ENCODE measurements at regions not wholly inside any gene's neighbourhood (a gene's known extent, or its start where the extent isn't known, plus 50 kb on each side); places are given as distances from the start of the nearest gene placed in this dataset.

DNA sequence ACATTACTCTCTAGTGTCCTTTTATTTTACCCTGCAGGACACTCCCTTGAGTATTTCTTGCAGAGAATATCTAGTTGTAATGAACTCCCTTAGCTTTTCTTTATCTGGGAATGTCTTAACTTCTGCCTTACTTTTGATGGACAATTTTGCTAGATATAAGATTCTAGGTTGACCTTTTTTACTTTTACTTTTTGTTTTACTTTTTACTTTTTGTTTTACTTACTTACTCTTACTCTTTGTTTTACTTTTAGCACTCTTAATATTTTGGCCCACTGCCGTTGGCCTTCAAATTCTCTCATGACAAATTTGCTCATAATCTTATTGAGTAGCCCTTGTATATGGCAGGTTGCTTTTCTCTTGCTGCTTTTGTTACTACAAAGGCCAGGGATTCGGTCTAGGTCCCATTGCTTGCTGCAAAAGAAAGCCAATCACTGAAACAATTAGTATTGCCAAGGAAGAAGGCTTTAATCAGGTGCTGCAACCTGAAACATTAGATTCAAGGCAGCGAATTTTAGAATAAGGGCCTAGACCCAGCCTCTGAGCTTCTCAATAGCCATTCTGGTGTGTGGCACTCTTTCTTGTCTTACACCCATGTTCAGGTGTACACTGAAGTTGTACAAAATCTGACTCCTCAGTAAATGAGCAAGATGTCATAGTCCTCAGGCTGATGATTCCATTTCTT, 137.0 kb downstream of the TES start:
- no peak overlapping the region for H3K4me2 ChIP-seq
- no peaks in the 10 kb centered on the region for H3K79me2 ChIP-seq (replicated peaks; ENCODE audit: insufficient read depth)
- H2AFZ ChIP-seq = no peak overlapping the region
- no peaks in the 10 kb centered on the region for H3K27me3 ChIP-seq (ENCODE audit: insufficient read depth)
- H3F3A ChIP-seq (replicated peaks; ENCODE audit: low read depth) = no peaks in the 10 kb centered on the region
- Mint-ChIP-seq H3K27me3 (ENCODE audit: insufficient read depth, low read depth, poor library complexity) (no peaks in the 10 kb centered on the region), H3K27ac (no peak overlapping the region), H3K4me3 (no peak overlapping the region), H3K9me3 (no peaks in the 10 kb centered on the region), H3K36me3 (ENCODE audit: low read depth) (no peaks in the 10 kb centered on the region), H3K4me1 (no peaks in the 10 kb centered on the region)
- no peak overlapping the region for H3K4me3 ChIP-seq
- ATAC-seq (no peak), DNase-seq (ENCODE audit: low spot score) (no peak)
- TF ChIP-seq STAT1 (IDR thresholded peaks at IDR 0.05; ENCODE audit: unreplicated experiment) (no peak), POLR2AphosphoS5 (IDR thresholded peaks at IDR 0.05; ENCODE audit: low read depth) (no peak), JUNB (IDR thresholded peaks at IDR 0.05; ENCODE audit: unreplicated experiment) (no peak), EZH2phosphoT487 (IDR thresholded peaks at IDR 0.05; ENCODE audit: unreplicated experiment) (no peak), ZNF331 (CRISPR knock-in tag; IDR thresholded peaks at IDR 0.05; ENCODE audit: low read depth) (no peak), EZH2 (IDR thresholded peaks at IDR 0.05; ENCODE audit: low read depth, unreplicated experiment) (no peak), CREB1 (CRISPR knock-in tag; IDR thresholded peaks at IDR 0.05; ENCODE audit: low read depth) (no peak), ZNF114 (CRISPR knock-in tag; IDR thresholded peaks at IDR 0.05) (no peak), NANOG (IDR thresholded peaks at IDR 0.05; ENCODE audit: borderline replicate concordance) (no peak), REST (IDR thresholded peaks at IDR 0.05; ENCODE audit: unreplicated experiment) (no peak)
- TF ChIP-seq, protein P1, sequence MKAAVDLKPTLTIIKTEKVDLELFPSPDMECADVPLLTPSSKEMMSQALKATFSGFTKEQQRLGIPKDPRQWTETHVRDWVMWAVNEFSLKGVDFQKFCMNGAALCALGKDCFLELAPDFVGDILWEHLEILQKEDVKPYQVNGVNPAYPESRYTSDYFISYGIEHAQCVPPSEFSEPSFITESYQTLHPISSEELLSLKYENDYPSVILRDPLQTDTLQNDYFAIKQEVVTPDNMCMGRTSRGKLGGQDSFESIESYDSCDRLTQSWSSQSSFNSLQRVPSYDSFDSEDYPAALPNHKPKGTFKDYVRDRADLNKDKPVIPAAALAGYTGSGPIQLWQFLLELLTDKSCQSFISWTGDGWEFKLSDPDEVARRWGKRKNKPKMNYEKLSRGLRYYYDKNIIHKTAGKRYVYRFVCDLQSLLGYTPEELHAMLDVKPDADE (IDR thresholded peaks at IDR 0.05) = no peak
- TF ChIP-seq, protein P2, sequence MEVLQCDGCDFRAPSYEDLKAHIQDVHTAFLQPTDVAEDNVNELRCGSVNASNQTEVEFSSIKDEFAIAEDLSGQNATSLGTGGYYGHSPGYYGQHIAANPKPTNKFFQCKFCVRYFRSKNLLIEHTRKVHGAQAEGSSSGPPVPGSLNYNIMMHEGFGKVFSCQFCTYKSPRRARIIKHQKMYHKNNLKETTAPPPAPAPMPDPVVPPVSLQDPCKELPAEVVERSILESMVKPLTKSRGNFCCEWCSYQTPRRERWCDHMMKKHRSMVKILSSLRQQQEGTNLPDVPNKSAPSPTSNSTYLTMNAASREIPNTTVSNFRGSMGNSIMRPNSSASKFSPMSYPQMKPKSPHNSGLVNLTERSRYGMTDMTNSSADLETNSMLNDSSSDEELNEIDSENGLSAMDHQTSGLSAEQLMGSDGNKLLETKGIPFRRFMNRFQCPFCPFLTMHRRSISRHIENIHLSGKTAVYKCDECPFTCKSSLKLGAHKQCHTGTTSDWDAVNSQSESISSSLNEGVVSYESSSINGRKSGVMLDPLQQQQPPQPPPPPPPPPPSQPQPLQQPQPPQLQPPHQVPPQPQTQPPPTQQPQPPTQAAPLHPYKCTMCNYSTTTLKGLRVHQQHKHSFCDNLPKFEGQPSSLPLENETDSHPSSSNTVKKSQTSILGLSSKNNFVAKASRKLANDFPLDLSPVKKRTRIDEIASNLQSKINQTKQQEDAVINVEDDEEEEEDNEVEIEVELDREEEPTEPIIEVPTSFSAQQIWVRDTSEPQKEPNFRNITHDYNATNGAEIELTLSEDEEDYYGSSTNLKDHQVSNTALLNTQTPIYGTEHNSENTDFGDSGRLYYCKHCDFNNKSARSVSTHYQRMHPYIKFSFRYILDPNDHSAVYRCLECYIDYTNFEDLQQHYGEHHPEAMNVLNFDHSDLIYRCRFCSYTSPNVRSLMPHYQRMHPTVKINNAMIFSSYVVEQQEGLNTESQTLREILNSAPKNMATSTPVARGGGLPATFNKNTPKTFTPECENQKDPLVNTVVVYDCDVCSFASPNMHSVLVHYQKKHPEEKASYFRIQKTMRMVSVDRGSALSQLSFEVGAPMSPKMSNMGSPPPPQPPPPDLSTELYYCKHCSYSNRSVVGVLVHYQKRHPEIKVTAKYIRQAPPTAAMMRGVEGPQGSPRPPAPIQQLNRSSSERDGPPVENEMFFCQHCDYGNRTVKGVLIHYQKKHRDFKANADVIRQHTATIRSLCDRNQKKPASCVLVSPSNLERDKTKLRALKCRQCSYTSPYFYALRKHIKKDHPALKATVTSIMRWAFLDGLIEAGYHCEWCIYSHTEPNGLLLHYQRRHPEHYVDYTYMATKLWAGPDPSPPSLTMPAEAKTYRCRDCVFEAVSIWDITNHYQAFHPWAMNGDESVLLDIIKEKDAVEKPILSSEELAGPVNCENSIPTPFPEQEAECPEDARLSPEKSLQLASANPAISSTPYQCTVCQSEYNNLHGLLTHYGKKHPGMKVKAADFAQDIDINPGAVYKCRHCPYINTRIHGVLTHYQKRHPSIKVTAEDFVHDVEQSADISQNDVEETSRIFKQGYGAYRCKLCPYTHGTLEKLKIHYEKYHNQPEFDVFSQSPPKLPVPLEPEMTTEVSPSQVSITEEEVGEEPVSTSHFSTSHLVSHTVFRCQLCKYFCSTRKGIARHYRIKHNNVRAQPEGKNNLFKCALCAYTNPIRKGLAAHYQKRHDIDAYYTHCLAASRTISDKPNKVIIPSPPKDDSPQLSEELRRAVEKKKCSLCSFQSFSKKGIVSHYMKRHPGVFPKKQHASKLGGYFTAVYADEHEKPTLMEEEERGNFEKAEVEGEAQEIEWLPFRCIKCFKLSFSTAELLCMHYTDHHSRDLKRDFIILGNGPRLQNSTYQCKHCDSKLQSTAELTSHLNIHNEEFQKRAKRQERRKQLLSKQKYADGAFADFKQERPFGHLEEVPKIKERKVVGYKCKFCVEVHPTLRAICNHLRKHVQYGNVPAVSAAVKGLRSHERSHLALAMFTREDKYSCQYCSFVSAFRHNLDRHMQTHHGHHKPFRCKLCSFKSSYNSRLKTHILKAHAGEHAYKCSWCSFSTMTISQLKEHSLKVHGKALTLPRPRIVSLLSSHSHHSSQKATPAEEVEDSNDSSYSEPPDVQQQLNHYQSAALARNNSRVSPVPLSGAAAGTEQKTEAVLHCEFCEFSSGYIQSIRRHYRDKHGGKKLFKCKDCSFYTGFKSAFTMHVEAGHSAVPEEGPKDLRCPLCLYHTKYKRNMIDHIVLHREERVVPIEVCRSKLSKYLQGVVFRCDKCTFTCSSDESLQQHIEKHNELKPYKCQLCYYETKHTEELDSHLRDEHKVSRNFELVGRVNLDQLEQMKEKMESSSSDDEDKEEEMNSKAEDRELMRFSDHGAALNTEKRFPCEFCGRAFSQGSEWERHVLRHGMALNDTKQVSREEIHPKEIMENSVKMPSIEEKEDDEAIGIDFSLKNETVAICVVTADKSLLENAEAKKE (CRISPR knock-in tag; IDR thresholded peaks at IDR 0.05) = no peak
- TF ChIP-seq, protein P3, sequence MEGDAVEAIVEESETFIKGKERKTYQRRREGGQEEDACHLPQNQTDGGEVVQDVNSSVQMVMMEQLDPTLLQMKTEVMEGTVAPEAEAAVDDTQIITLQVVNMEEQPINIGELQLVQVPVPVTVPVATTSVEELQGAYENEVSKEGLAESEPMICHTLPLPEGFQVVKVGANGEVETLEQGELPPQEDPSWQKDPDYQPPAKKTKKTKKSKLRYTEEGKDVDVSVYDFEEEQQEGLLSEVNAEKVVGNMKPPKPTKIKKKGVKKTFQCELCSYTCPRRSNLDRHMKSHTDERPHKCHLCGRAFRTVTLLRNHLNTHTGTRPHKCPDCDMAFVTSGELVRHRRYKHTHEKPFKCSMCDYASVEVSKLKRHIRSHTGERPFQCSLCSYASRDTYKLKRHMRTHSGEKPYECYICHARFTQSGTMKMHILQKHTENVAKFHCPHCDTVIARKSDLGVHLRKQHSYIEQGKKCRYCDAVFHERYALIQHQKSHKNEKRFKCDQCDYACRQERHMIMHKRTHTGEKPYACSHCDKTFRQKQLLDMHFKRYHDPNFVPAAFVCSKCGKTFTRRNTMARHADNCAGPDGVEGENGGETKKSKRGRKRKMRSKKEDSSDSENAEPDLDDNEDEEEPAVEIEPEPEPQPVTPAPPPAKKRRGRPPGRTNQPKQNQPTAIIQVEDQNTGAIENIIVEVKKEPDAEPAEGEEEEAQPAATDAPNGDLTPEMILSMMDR (conservative IDR thresholded peaks at IDR 0.05; ENCODE audit: low read depth in 2 of 2) = no peak
- no peak overlapping the region for H3K27ac ChIP-seq (ENCODE audit: low read depth)
- no peaks in the 10 kb centered on the region for H4K20me1 ChIP-seq (replicated peaks; ENCODE audit: insufficient read depth)
- H3K36me3 ChIP-seq (ENCODE audit: insufficient read depth) = no peaks in the 10 kb centered on the region
- H3K9me2 ChIP-seq (ENCODE audit: insufficient read depth) = peaks cover 17% of the 10 kb centered on the region
- H3K4me1 ChIP-seq (ENCODE audit: insufficient read depth) = no peaks in the 10 kb centered on the region

Data from GM23338 (cell line).